GM06990 (cell line): ENCODE measurements at regions not wholly inside any gene's neighbourhood (a gene's known extent, or its start where the extent isn't known, plus 50 kb on each side); places are given as distances from the start of the nearest gene placed in this dataset.

Source experiments
- DNase-seq: peaks from one replicate; pipeline ENCODE4 v3.0.0-alpha.2; 2011; ENCODE audit not compliant: insufficient read length; ENCODE audit errors: extremely low read depth
- H3K27me3 ChIP-seq: replicated peaks from 2 replicates; pipeline ENCODE4 v1.6.0; 2011; ENCODE audit warnings: low read length; ENCODE audit not compliant: control insufficient read depth, insufficient read depth
- H3K36me3 ChIP-seq: 2 replicates; pipeline ENCODE4 v1.5.1; 2011; ENCODE audit warnings: low read length; ENCODE audit not compliant: control insufficient read depth, insufficient read depth
- H3K4me3 ChIP-seq: replicated peaks from 2 replicates; pipeline ENCODE4 v1.5.1; 2011; ENCODE audit warnings: low read depth, mild to moderate bottlenecking, control low read depth, low read length
- CTCF ChIP-seq: IDR thresholded peaks from 2 replicates; pipeline ENCODE4 v1.5.1; 2011; ENCODE audit warnings: low read length, control low read depth, mild to moderate bottlenecking, inconsistent platforms; ENCODE audit not compliant: insufficient read depth, poor library complexity, severe bottlenecking

GRCh38 chrX:134741746-134742145 is 55.3 kb downstream of the PABIR2 start:
- Histone ChIP-seq H3K36me3 (no peaks in the 10 kb centered on the region), H3K27me3 (no peaks in the 10 kb centered on the region; the same call in 1 of the 2 replicates), H3K4me3 (no peak overlapping the region)
- DNase-seq = no peak
- no peak for TF ChIP-seq CTCF

- no peak for DNase-seq
- H3K27me3 ChIP-seq = no peaks in the 10 kb centered on the region; the same call in 1 of the 2 replicates
- no peak for TF ChIP-seq CTCF
- no peaks in the 10 kb centered on the region for H3K36me3 ChIP-seq
- H3K4me3 ChIP-seq = no peak overlapping the region
Measured at GRCh38 chrX:134738986-134739740, 57.8 kb downstream of the PABIR2 start.

DNA sequence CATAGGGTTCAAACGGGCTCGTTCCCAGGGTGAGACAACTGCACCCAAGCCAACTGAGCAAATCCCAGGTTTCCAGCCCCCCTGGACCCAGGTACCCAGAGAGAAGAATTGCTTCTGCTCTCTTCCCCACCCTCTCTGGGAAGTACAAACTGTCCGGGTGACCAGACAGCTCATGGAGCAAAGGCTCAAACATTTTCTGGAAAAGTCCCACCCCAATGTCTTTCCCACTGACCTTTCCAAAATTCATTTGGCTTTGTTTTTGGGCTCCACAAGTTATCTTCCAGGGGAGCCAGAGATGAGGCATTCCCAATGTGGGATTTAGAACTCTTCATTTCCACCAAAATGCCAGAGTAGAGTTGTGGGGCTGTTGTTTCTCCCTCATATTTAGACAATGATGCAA is 58.6 kb downstream of the PABIR2 start:
- Histone ChIP-seq H3K27me3 (no peaks in the 10 kb centered on the region; the same call in 1 of the 2 replicates), H3K36me3 (no peaks in the 10 kb centered on the region), H3K4me3 (no peak overlapping the region)
- DNase-seq = no peak
- no peak for TF ChIP-seq CTCF

DNA sequence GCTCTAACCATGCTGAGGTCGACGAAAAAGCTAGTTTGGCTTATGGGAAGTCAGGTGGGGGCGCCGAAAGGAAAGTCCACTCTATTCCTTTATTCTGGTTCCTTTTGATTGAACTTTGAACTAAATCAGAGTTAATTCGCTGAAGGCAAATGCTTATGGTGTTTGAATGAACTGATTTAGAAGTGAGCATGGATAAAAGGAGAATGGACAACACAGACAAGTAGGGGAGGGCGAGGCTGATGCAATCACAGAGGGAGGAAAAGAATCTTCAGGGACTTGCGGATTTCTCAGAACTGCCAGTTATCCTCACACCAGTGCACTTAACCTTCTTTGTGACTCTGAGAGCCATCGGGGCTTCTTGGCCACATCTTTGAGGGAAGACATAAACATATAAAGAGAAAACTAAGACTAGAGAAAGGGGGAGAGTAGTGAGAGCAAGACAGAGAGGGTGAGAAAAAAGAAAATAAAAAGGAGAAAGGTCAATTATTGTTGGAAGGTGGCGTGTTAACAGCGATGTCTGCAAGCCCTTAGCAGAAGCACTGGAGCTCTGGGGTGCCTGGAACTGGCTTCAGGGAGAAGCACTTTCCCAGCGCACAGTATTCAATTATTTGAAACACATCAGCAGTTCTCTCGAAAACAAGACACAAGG is 59.2 kb downstream of the PABIR2 start:
- DNase-seq = no peak
- TF ChIP-seq CTCF = no peak
- no peaks in the 10 kb centered on the region; the same call in 1 of the 2 replicates for H3K27me3 ChIP-seq
- no peaks in the 10 kb centered on the region for H3K36me3 ChIP-seq
- H3K4me3 ChIP-seq = no peak overlapping the region

- DNase-seq = no peak
- Histone ChIP-seq H3K27me3 (no peaks in the 10 kb centered on the region; the same call in 1 of the 2 replicates), H3K4me3 (no peak overlapping the region), H3K36me3 (no peaks in the 10 kb centered on the region)
- TF ChIP-seq CTCF = no peak
Measured at GRCh38 chrX:134737061-134737460, 59.9 kb downstream of the PABIR2 start.
